ENCODE measurements at regions not wholly inside any gene's neighbourhood (a gene's known extent, or its start where the extent isn't known, plus 50 kb on each side); places are given as distances from the start of the nearest gene placed in this dataset.

DNA sequence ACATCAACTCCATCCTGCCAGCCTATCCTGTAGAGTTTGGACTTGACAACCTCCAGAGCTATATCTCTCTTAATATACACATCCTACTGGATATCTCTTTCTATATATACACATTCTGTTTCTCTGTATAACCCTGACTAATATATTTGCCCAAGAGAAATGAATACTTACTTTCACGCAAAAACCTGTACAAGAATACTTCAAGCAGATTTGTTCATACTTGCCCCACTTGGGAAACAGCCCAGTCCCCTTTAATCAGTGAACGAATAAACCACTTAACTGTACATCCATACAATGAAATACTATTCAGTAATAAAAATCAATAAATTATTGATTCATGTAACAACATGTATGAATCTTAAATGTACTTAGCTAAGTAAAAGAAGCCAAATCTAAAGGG, 251.1 kb upstream of the PHYHIPL start:
- Histone ChIP-seq H3K9me3 (replicated peaks; ENCODE audit: control insufficient read depth, insufficient read depth, low read length) (no peaks in the 10 kb centered on the region), H3K4me2 (ENCODE audit: insufficient read depth, low read length) (no peak overlapping the region), H3K27ac (ENCODE audit: insufficient read depth, low read depth, low read length) (no peak overlapping the region), H3K9ac (replicated peaks; ENCODE audit: extremely low read depth, insufficient read depth, low read length) (no peak overlapping the region), H3K4me3 (replicated peaks in 1 of 3; ENCODE audit: insufficient read depth in 1 of 3, low read depth in 1 of 3, low read length in 3 of 3) (no peak overlapping the region), H3K79me2 (ENCODE audit: control insufficient read depth, insufficient read depth, low read length) (no peaks in the 10 kb centered on the region), H3K9me1 (replicated peaks; ENCODE audit: control insufficient read depth, extremely low read depth, insufficient read depth, low read length) (no peaks in the 10 kb centered on the region), H2AFZ (ENCODE audit: low read depth, low read length) (no peak overlapping the region), H4K20me1 (replicated peaks; ENCODE audit: control insufficient read depth, extremely low read depth, insufficient read depth, low read length) (no peaks in the 10 kb centered on the region), H3K4me1 (ENCODE audit: control insufficient read depth, extremely low read depth, insufficient read depth, low read length) (no peaks in the 10 kb centered on the region), H3K27me3 (ENCODE audit: control insufficient read depth in 2 of 2, insufficient read depth in 2 of 2, low read length in 2 of 2) (no peaks in the 10 kb centered on the region), H3K36me3 (ENCODE audit: control insufficient read depth in 2 of 2, extremely low read depth in 1 of 2, insufficient read depth in 2 of 2, low read length in 2 of 2) (no peaks in the 10 kb centered on the region)
- intact Hi-C loops (cut with micrococcal nuclease) (no loop called here), dilution Hi-C loops (cut with MboI; ENCODE audit: extremely low pct_ligation_motif_present, low sequenced_read_pairs) (no loop called here)
- no TSS peak for BruUV-seq (replicated peaks)
- FAIRE-seq = no peak
- TF ChIP-seq POLR2AphosphoS5 (IDR thresholded peaks at IDR 0.05; ENCODE audit: insufficient read depth, low read depth, low read length) = no peak
- no peak for TF ChIP-seq FOS (IDR thresholded peaks at IDR 0.05; ENCODE audit: borderline replicate concordance, insufficient read depth, low read length)
- TF ChIP-seq, protein P1, sequence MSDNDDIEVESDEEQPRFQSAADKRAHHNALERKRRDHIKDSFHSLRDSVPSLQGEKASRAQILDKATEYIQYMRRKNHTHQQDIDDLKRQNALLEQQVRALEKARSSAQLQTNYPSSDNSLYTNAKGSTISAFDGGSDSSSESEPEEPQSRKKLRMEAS (IDR thresholded peaks at IDR 0.05; ENCODE audit: insufficient read depth, insufficient read length) = no peak
- TF ChIP-seq, protein P2, sequence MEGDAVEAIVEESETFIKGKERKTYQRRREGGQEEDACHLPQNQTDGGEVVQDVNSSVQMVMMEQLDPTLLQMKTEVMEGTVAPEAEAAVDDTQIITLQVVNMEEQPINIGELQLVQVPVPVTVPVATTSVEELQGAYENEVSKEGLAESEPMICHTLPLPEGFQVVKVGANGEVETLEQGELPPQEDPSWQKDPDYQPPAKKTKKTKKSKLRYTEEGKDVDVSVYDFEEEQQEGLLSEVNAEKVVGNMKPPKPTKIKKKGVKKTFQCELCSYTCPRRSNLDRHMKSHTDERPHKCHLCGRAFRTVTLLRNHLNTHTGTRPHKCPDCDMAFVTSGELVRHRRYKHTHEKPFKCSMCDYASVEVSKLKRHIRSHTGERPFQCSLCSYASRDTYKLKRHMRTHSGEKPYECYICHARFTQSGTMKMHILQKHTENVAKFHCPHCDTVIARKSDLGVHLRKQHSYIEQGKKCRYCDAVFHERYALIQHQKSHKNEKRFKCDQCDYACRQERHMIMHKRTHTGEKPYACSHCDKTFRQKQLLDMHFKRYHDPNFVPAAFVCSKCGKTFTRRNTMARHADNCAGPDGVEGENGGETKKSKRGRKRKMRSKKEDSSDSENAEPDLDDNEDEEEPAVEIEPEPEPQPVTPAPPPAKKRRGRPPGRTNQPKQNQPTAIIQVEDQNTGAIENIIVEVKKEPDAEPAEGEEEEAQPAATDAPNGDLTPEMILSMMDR (IDR thresholded peaks at IDR 0.05; ENCODE audit: extremely low read depth in 1 of 2, insufficient read depth in 1 of 2, low read depth in 1 of 2, low read length in 2 of 2) = no peak
- no peak for TF ChIP-seq POLR2A (IDR thresholded peaks at IDR 0.05; ENCODE audit: low read depth, low read length)
- no peak for TF ChIP-seq JUN (IDR thresholded peaks at IDR 0.05; ENCODE audit: borderline replicate concordance, insufficient read depth, insufficient read length, low read depth)
- no peak for TF ChIP-seq EZH2 (IDR thresholded peaks at IDR 0.05; ENCODE audit: borderline replicate concordance, low read depth, low read length, severe bottlenecking)
- no peak for TF ChIP-seq MYC (IDR thresholded peaks at IDR 0.05; ENCODE audit: low read depth, low read length)
- no peak for TF ChIP-seq GATA2 (IDR thresholded peaks at IDR 0.05; ENCODE audit: insufficient read depth, insufficient read length, low read depth, low read length)
- CTCF ChIA-PET = no interaction called here
- DNase-seq (ENCODE audit: low read depth, low spot score) = no peak
- POLR2A ChIA-PET = no interaction called here

Measured in endothelial cell of umbilical vein (primary cell).